Epithelial cell of proximal tubule (primary cell): ENCODE measurements at regions not wholly inside any gene's neighbourhood (a gene's known extent, or its start where the extent isn't known, plus 50 kb on each side); places are given as distances from the start of the nearest gene placed in this dataset.

Experiments
- DNase-seq: peaks from one replicate; pipeline ENCODE4 v3.0.0-alpha.2; 2011; ENCODE audit warnings: low read depth
- H3K4me3 ChIP-seq: 2 replicates; pipeline ENCODE4 v1.5.1; 2011; ENCODE audit warnings: low read depth, mild to moderate bottlenecking, low read length
- CTCF ChIP-seq: conservative IDR thresholded peaks from 2 replicates; pipeline ENCODE4 v1.5.1; 2012; ENCODE audit warnings: low read depth, mild to moderate bottlenecking, low read length

GRCh38 chr22:34296461-34296860, 376.2 kb upstream of the LARGE1 start:
- H3K4me3 ChIP-seq, result no peak overlapping the region
- TF ChIP-seq CTCF, result no peak
- no peak for DNase-seq

- no peak for DNase-seq
- TF ChIP-seq CTCF, result no peak
- H3K4me3 ChIP-seq, result no peak overlapping the region
Measured at GRCh38 chr22:34297536-34298120, 377.4 kb upstream of the LARGE1 start.

GRCh38 chr22:34299496-34299895, 379.2 kb upstream of the LARGE1 start:
- no peak for DNase-seq
- no peak overlapping the region for H3K4me3 ChIP-seq
- TF ChIP-seq CTCF, result no peak

GRCh38 chr22:34301569-34301968, 381.3 kb upstream of the LARGE1 start:
- DNase-seq, result no peak
- no peak overlapping the region for H3K4me3 ChIP-seq
- no peak for TF ChIP-seq CTCF

GRCh38 chr22:34303656-34304055, 383.4 kb upstream of the LARGE1 start:
- no peak for TF ChIP-seq CTCF
- no peak for DNase-seq
- no peak overlapping the region for H3K4me3 ChIP-seq

GRCh38 chr22:34306361-34306760, 386.1 kb upstream of the LARGE1 start:
- no peak for DNase-seq
- H3K4me3 ChIP-seq, result no peak overlapping the region
- no peak for TF ChIP-seq CTCF

GRCh38 chr22:34308101-34308500, 387.8 kb upstream of the LARGE1 start:
- DNase-seq, result no peak
- H3K4me3 ChIP-seq, result no peak overlapping the region
- TF ChIP-seq CTCF, result no peak
